Nephron (organoid): ENCODE measurements at regions not wholly inside any gene's neighbourhood (a gene's known extent, or its start where the extent isn't known, plus 50 kb on each side); places are given as distances from the start of the nearest gene placed in this dataset.
"Not testable (repeated sequence)": the region's sequence is repeated elsewhere in the genome, so short reads cannot be mapped to it uniquely, and the experiment has no call there.

ENCODE experiments used
- H3K27ac Mint-ChIP-seq, 3 experiments: 2 replicates each; pipeline ENCODE4 v1.8.0; 2020; ENCODE audit warnings: mixed read lengths in 3 of 3, mild to moderate bottlenecking in 2 of 3, moderate library complexity in 1 of 3
- H3K27me3 Mint-ChIP-seq: 2 replicates; pipeline ENCODE4 v1.8.0; 2021; ENCODE audit warnings: low read depth, mild to moderate bottlenecking, moderate library complexity, mixed read lengths
- H3K36me3 Mint-ChIP-seq: 2 replicates; pipeline ENCODE4 v1.8.0; 2020; ENCODE audit warnings: low read depth, mixed read lengths
- H3K4me1 Mint-ChIP-seq: 2 replicates; pipeline ENCODE4 v1.8.0; 2020; ENCODE audit warnings: mixed read lengths
- H3K4me3 Mint-ChIP-seq, 3 experiments: 2 replicates each; pipeline ENCODE4 v1.8.0; 2020; ENCODE audit warnings: mild to moderate bottlenecking in 3 of 3, mixed read lengths in 3 of 3, moderate library complexity in 2 of 3
- H3K9me3 Mint-ChIP-seq: 2 replicates; pipeline ENCODE4 v1.8.0; 2020; ENCODE audit warnings: mixed read lengths
- TF ChIP-seq, protein P1 (sequence below), 3 experiments: fragments of 200-600 bp; sonication (generic); IDR thresholded peaks; one replicate each; pipeline ENCODE4 v1.5.0; 2021; ENCODE audit warnings: antibody characterized with exemption in 3 of 3; ENCODE audit not compliant: unreplicated experiment in 3 of 3

DNA sequence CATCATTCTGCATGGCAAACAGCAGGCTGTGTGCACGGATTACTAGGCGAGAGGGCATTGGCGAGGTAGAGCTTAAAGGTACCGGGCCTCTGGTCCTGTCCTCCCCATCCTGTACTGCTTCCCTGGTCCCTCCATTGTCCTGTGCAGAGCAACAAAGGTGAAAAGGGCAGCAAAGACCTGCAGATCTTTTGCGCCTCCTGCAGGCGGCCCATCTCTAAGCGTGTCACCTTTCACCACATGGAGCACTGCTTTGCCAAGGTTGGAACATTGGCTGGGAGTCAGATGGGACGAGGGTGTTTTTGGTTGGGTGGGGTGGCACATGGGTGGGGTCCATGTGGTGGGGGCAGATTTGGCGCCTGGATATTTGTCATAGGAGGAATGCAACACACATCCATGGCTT is 64.7 kb upstream of the UXT start:
- Mint-ChIP-seq H3K4me3 (no peak overlapping the region), H3K27ac (no peak overlapping the region), H3K36me3 (no peaks in the 10 kb centered on the region), H3K4me1 (no peaks in the 10 kb centered on the region), H3K27me3 (peaks cover 3% of the 10 kb centered on the region), H3K9me3 (peaks cover 32% of the 10 kb centered on the region)
- TF ChIP-seq, protein P1, sequence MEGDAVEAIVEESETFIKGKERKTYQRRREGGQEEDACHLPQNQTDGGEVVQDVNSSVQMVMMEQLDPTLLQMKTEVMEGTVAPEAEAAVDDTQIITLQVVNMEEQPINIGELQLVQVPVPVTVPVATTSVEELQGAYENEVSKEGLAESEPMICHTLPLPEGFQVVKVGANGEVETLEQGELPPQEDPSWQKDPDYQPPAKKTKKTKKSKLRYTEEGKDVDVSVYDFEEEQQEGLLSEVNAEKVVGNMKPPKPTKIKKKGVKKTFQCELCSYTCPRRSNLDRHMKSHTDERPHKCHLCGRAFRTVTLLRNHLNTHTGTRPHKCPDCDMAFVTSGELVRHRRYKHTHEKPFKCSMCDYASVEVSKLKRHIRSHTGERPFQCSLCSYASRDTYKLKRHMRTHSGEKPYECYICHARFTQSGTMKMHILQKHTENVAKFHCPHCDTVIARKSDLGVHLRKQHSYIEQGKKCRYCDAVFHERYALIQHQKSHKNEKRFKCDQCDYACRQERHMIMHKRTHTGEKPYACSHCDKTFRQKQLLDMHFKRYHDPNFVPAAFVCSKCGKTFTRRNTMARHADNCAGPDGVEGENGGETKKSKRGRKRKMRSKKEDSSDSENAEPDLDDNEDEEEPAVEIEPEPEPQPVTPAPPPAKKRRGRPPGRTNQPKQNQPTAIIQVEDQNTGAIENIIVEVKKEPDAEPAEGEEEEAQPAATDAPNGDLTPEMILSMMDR (IDR thresholded peaks at IDR 0.05; ENCODE audit: unreplicated experiment in 3 of 3): no peak

DNA sequence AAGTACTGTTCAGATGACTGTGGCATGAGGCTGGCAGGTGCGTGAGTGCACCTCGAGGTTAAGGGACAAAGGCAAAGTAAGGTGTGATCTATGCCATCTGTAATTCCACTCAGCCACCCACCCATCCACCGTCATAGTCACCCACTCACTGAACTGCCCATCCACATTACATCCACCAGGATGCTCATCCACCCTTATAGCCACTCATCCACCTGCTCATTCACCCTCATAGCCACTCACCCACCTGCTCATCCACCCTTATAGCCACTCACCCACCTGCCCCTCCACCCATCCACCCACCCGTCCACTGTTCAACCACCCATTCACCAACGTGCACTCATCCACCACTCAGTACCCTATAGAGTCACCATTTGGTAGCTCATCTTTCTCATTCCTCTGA is 64.1 kb upstream of the UXT start:
- TF ChIP-seq, protein P1 (IDR thresholded peaks at IDR 0.05; ENCODE audit: unreplicated experiment in 3 of 3): no peak
- no peaks in the 10 kb centered on the region for H3K4me1 Mint-ChIP-seq
- H3K4me3 Mint-ChIP-seq: no peak overlapping the region
- peaks cover 3% of the 10 kb centered on the region for H3K27me3 Mint-ChIP-seq
- H3K9me3 Mint-ChIP-seq: peaks cover 38% of the 10 kb centered on the region
- no peaks in the 10 kb centered on the region for H3K36me3 Mint-ChIP-seq
- H3K27ac Mint-ChIP-seq: no peak overlapping the region

DNA sequence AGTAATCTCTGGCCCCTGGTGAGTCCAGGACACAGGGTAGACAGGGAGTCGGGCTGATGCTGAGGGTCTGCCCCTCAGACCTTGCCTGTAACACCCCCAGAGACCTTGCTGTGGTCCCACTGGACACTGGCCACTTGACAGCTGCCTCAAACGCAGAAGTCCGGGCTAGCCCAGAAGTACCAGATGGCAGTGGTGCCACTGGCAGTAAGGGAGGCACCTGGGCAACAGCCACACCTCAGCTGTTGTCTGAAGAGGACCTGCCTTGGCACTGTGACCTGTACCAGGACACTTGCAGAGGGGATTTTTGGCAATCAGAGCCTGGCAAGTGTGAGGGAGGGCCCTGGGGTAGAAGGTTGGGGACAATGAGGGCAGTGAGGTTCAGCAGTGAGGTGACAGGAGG is 63.3 kb upstream of the UXT start:
- Mint-ChIP-seq H3K27me3 (peaks cover 3% of the 10 kb centered on the region), H3K4me3 (no peak overlapping the region), H3K36me3 (no peaks in the 10 kb centered on the region), H3K9me3 (peaks cover 38% of the 10 kb centered on the region), H3K4me1 (no peaks in the 10 kb centered on the region), H3K27ac (no peak overlapping the region)
- TF ChIP-seq, protein P1 (IDR thresholded peaks at IDR 0.05; ENCODE audit: unreplicated experiment in 3 of 3): no peak

DNA sequence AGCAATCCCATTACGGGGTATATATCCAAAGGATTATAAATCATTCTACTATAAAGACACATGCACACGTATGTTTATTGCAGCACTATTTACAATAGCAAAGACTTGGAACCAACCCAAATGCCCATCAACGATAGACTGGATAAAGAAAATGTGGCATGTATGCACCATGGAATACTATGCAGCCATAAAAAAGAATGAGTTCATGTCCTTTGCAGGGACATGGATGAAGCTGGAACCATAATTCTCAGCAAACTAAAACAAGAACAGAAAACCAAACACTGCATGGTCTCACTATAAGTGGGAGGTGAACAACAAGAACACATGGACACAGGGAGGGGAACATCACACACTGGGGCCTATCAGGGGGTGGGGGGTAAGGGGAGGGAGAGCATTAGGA is 56.1 kb upstream of the UXT start:
- H3K4me3 Mint-ChIP-seq, H3K27me3 Mint-ChIP-seq, H3K36me3 Mint-ChIP-seq, H3K27ac Mint-ChIP-seq: not testable (repeated sequence)
- Mint-ChIP-seq H3K9me3 (peaks cover 16% of the 10 kb centered on the region), H3K4me1 (peaks cover 12% of the 10 kb centered on the region)

DNA sequence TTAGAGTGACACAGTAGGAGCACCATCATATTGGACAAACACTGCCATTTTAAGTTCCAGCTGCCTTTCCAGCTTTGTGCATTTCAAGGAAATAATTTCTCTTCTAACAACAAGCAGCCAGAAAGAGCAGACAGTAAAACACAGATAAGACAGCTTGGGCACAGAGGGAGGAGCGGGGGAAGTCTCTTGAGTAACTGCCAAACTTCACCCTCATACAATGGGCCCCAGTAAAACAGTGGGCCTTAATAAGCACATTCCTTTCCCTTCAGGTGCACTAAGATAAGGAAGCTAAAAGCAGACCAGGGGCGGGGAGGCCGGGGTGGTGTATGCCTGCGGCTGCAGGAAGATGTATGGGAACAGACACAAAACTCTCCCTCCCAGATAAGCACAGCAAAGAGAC is 53.7 kb upstream of the UXT start:
- not testable (repeated sequence) for H3K9me3 Mint-ChIP-seq, H3K27me3 Mint-ChIP-seq, H3K36me3 Mint-ChIP-seq, H3K4me3 Mint-ChIP-seq
- peak overlapping the region in 2 of 3 experiments; percentile 73 to 90 for H3K27ac Mint-ChIP-seq
- peaks cover 24% of the 10 kb centered on the region for H3K4me1 Mint-ChIP-seq

DNA sequence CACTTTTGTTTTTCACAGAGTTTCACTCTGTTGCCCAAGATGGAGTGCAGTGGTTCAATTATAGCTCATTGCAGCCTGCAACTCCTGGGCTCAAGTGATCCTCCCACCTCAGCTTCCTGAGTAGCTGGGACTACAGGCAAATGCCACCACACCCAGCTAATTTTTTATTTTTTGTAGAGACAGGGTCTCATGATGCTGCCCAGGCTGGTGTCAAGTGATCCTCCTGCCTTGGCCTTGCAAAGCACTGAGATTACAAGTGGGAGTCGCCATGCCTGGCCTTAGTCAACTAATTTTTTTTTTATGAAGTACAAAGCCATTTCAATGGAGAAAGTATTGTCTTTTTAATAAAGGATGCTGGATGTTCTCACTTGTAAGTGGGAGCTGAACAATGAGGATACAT is 51.3 kb upstream of the UXT start:
- TF ChIP-seq, protein P1 (IDR thresholded peaks at IDR 0.05; ENCODE audit: unreplicated experiment in 3 of 3): no peak
- H3K36me3 Mint-ChIP-seq: no peaks in the 10 kb centered on the region
- H3K4me3 Mint-ChIP-seq: no peak overlapping the region
- peaks cover 46% of the 10 kb centered on the region for H3K4me1 Mint-ChIP-seq
- peaks cover 12% of the 10 kb centered on the region for H3K9me3 Mint-ChIP-seq
- H3K27ac Mint-ChIP-seq: peak overlapping the region in 1 of 3 experiments; percentile 41
- no peaks in the 10 kb centered on the region for H3K27me3 Mint-ChIP-seq
